SK-N-DZ (cell line): ENCODE measurements at regions not wholly inside any gene's neighbourhood (a gene's known extent, or its start where the extent isn't known, plus 50 kb on each side); places are given as distances from the start of the nearest gene placed in this dataset.
"Not testable (repeated sequence)": the region's sequence is repeated elsewhere in the genome, so short reads cannot be mapped to it uniquely, and the experiment has no call there.

ENCODE experiments used
- DNase-seq: peaks from one replicate; pipeline ENCODE4 v3.0.0-alpha.2; 2015; ENCODE audit warnings: low spot score

DNA sequence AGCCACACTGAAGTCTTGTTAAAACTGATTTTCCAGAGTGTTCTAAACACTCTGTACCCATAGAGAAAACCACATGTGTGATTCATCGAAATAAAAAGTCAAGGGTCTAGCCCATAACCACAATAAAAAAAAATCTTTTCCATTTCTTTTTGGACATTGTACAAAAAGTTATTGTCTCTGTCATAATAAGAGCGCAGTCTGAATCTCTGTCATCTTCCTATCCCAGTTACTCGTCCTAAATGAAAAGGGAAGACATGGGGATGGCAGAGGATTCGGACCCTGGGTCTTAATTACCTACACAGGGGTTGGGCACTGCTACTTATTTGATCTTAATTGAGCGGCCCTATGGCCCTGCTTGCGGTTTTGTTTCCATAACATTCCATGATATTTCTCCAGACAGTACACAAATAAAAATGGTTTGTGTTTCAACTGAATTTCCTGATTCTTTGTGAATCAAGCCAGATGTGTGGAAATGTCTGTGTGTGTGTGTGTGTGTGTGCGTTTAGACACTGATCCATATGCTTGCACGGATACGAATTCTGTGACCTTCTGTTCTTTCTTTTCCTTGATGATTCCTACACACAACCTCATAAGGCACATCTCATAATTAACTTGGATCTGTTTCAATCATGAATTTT lies 133.4 kb upstream of the SPATS2L start:
- no peak for DNase-seq

DNA sequence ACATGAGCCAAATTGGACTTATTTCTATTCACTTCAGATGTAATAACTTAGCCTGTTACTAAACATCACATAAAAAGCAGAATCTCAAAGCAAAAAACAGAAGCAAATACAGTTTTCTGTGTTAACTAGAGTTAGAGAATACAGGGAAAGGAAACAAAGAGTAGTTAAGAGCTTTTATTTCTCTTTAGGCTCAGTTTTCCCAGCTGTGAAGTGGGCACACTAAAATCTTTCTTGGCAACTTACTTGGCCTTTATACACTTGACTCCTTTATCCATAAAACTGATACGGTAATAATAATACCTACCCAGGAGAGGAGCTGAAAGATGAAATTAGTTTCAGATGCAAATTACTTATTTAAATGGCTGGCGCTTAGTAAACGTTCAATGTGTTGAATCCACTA lies 132.8 kb upstream of the SPATS2L start:
- DNase-seq, result no peak

DNA sequence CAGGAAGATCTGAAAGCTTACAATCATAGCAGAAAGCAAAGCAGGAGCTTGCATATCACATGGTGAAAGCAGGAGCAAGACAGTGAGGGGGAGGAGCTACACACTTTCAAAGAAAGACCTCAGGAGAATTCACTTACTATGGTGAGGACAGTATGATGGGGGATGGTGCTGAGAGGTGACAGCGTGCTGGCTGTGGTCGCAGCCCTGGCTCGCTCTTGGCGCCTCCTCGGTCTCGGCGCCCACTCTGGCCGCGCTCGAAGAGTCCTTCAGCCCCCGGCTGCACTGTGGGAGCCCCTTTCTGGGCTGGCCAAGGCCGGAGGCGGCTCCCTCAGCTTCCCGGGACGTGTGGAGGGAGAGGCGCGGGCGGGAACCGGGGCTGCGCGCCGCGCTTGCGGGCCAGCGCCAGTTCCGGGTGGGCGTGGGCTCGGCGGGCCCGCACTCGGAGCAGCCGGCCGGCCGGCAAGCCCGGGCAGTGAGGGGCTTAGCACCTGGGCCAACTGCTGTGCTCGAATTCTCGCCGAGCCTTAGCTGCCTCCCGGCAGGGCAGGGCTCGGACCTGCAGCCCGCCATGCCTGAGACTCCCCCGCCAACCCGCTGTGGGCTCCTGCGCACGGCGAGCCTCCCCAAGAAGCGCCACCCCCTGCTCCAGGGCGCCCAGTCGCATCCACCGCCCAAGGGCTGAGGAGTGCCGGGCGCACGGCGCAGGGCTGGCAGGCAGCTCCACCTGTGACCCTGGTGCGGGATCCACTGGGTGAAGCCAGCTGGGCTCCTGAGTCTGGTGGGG lies 131.9 kb upstream of the SPATS2L start:
- no peak for DNase-seq

DNA sequence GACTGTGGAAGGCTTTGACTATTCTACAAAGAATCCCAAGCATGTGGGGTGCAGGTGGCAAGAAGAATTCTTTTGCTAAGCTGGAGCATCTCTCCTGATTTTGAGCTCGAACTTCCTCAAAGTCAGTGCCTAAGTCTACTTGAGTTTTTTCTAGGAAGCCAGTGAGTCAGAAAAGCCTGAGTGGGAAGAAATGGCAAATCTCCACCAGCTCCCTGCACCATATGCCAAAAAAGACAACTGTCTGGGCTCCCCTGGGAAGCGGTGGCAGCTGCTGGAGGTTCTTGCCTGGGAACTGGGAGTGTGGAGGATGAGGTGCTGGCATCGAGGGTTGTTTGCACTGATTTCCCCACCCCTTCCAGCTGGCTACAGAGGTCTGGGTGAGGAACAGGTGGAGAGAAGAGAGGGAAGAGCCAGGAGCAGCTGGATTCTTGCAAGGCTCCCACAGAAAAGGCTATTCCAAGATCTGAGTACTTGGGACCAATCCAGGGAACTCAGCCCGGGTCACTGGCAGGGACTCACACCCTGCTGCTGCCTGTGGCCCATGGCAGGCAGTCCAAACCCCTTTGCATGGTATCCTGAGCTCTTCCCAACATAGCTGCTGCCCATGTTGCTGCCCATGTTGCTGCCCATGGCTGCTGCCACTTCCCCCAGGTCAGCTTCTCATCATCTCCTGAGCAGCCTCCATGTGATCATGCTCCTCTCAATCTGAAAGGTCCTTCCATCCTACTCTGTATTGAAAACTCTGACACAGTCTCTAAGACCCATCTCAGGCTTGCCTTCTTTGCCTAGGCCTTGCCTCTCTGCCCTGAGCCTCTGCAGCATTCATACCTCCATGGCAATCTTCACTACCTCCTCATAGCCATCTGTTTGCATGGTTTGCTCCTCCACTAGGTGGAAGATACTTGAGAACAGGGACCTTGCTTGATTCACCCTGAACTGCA lies 128.3 kb upstream of the SPATS2L start:
- DNase-seq, result no peak

DNA sequence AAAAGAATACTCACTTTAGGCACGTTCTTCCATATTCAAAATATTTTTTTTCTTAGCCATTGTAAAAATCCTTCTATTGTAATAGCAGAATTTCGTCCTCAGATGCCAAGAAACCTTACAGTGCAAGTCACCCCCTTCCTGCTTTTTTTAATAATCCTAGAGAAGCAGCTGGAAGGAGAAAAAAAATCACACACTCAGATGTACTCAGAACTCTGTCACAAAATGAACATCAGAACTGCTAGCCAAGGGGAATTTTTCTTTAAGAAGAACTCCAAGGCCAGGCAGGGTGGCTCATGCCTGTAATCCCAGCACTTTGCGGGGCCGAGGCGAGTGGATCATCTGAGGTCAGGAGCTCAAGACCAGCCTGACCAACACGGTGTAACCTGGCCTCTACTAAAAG lies 127.3 kb upstream of the SPATS2L start:
- DNase-seq, result no peak

DNA sequence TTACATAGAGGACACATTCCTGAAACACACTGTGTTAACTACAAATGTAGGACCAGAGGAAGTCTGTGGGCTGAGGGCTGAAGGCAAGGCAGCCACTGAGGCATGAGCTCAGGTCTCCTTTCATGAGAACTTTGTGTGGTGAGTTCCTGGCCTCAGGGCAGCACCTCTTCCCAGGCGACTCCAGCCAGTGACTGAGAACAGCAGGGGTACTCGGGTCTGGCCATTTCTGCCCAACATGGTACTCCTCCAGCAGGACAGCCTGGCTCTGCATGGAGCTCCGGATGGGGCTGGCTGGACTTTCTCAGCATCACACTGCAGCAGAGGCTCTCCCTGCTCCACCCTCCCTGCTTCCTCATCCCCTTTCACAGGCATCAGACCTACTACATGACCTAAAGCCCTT lies 125.5 kb upstream of the SPATS2L start:
- DNase-seq, result no peak

DNA sequence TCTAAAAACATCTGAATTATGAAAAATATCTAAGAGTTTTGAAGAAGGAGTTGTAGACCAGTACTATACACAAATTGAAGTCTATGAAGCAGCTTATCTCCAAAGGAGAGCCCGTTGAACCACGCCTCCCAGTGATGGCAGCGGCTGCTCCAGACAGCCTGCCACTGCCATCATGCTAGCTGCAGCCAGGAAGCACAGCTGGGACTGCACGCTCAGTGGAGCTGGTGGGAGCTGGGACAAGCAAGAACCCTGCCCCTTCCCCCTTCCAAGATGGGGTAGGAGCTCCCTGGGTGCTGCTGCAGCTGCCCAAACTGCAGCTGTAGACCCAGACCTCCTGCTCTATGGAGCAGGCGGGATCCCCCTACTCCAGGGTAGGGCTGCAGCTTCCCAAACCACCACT lies 124.7 kb upstream of the SPATS2L start:
- peak; percentile 17 for DNase-seq

DNA sequence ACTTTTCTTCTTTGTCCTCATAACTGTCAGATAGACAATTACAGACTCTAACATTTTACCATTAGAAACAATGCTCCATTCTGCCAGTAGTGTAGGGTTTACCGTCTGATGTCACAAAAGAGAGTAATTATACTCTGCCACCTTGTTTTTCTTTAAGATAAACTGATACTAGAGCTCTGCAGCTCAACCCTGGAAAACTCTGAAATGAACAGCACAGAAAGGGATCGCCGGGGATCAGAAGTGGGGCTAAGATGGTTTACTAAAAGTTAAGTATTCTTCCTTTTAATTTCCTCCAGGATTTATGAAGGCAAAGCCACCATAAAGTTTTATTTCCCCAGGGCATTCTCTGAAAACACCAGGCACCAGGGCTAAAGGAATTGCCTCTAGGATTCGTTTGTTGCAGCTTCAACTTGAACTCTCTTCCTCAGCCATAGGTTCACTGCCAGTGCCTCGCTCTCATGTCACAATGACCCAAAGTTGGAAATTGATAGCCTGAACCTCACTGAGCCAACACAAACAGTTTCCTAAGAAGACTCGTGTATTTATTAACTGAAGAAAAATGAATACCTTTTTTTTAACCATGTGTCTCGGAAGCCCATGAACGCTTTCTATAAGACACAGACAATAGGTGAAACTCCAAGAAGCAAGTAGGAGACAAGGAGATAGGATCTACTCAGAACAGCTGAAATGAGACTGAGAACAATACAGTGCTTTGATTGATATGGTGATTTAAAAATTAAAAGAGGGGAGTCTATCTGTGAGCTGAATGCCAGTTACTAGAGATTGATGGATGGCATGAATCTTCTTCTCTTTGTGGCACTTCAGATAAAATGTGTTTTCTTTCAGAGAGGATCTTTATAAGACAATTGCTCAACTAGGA lies 121.5 kb upstream of the SPATS2L start:
- no peak for DNase-seq

DNA sequence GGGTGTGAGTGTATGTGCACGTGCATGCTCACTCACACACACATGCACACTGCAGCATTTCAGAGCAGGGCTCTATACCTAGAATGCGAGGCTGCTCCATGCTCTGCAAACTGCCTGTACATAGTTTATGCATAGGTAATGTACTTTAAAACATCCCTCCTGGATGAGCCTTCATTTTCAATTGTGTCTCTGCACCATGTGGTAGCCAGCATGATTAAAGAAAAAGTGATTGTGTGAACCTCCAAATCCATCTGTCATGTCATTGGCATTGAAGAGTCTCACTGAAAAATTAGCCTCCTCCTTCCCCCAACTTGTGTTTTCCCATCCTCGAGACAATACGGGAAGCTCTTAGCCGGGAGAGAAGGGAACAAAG lies 120.9 kb upstream of the SPATS2L start:
- no peak for DNase-seq

DNA sequence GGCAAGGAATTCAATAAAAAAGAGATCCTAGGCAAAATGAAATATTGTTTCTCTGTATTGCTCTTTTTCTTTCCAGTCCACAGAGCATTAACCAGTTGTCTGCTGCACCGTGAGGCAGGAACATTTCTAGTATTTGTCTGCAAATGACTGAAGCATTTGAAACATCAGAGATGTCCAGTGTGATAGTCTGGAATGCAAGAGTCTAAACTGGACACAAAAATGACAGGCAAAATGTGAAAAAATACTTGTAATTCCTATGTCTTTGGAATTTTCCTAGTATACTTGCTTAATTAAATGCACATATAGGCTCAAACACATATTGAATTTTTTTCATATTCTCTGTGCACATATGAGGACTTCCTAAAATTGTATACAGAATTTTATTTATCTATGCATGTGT lies 120.5 kb upstream of the SPATS2L start:
- DNase-seq, result no peak

DNA sequence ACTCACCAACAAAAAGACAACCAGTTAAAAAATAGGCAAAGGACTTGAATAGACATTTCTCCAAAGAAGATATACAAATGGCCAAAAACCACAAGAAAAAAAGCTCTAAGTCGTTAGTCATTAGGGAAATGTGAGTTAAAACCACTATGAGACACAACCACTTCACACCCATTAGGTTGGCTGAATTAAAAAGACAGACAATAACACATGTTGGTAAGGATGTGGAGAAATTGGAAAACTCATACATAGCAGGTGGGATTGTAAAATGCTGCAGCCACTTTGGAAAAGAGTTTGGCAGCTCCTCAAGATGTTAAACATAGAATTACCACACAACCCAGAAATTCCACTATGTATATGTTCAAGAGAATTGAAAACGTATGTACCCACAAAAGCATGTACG lies 117.6 kb upstream of the SPATS2L start:
- no peak for DNase-seq

DNA sequence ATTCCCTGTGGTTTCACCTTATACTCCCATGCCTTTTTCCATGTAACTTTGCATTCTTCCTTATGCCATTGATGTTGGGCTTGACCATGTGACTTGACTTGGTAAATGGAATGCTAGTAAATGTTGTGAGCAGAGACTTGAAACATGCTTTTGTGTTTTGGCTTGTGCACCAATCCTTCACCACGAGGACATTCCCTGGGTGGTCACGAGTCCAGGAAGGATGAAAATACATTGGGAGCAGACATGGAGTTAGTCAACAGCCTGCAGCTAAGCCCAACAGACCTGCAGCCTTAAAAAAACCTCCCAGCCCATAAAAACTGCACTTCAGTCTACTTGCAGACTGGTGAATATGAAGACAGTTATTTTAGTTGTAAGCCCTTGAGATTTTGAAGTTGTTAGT lies 116.5 kb upstream of the SPATS2L start:
- DNase-seq, result no peak

DNA sequence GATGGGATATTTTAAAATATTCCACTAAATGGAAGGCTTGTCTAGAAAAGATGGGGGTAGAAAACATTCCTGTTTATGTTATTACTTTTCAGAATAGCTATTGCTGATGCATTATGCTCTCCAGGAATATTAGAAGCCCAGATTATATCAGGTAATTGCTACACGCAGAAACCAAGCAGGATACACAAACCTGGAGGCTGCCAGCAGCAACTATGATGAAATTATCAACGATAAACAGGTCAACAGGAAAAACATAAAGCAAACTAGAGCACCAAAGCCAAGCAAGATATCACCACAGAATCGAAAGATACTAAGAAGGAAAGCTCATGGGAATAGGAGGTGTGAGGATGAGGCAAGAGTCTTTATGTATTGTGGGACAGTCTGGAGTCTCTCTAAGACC lies 113.2 kb upstream of the SPATS2L start:
- DNase-seq, result peak; percentile 73

DNA sequence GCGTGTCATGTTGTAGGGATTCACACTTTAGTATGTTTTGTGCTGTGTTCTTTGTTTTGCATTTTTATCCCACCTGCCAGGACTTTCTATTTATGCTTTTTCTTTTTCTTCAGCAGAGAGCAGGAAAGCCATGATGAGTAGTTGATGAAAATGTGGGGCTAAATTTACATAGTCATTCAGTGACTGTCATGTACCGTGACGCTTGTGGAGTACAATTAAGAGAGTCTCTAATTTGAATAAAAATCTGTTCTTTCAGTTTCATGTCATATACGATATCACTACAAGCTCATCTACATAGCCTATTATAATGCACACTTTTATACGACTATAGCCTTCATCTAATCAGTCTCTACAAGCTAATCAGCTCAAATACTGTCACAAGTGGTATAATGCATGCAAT lies 112.7 kb upstream of the SPATS2L start:
- no peak for DNase-seq

DNA sequence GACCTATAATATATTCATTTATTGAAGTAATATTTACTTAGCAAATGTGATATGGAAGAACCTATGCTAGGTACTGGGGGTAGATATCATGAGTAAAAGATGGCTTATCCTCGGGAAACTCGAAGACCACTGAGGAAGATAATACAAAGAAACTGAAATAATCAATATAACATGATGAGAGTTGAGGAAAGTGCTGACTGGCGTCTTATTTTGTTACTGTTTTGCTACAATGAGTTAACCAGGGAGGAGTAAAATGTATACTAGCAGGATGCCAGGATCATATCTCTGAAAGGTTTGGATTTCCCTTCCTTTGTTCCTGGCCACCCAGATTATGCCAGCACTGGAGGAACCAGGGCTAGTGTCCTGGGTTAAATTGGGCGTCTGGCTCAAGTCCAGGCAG lies 111.7 kb upstream of the SPATS2L start:
- no peak for DNase-seq

DNA sequence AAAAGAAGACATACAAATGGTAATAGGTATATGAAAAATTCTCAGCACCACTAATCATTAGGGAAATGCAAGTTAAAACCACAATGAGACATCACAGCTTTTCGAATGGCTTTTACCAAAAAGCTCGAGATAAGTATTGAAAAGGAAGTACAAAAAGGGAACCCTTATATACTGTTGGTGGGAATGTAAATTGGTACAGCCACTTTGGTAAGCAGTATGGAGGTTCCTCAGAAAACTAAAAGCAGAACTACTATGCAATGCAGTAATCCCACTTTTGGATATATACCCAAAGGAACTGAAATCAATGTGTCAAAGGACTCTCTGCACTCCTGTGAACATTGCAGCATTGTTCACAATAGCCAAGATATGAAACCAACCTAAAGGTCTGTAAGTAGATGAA lies 107.5 kb upstream of the SPATS2L start:
- DNase-seq, result no peak

DNA sequence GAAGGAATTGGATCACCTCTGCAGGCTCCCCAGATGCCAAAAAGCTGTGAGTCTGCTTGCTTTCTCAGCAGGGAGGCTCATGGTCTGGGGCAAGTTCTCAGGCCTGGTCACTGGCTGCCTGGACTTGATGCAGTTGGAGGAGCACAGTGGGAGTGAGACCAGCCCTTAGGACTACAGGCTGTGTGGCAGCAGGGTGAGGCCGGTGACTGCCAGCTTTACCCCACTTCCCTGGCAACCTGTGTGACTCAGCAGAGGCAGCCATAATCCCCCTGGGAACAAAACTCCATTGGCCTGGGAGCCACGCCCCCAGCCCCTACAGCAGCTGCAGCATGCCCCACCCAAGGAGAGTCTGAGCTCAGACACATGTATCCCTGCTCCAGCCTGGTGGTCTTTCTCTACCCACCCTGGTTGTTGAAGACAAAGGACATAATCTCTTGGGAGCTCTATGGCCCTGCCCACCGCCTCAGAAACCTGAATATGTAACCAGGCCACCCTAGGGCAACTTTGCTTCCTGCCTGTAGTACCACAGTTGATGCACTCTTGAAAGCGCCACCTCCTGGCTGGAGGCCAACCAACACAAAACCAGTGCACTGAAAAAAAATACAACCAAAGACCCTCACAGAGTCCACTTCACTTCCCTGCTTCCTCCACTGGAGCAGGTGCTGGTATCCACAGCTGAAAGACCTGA lies 106.8 kb upstream of the SPATS2L start:
- DNase-seq, result no peak

DNA sequence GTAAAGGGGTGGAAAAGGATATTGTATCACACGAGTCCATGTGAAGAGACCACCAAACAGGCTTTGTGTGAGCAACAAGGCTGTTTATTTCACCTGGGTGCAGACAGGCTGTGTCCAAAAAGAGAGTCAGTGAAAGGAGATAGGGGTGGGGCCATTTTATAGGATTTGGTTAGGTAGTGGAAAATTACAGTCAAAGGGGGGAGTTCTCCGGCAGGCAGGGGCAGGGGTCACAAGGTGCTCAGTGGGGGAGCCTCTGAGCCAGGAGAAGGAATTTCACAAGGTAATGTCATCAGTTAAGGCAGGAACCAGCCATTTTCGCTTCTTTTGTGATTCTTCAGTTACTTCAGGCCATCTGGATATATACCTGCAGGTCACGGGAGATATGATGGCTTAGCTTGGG lies 104.7 kb upstream of the SPATS2L start:
- DNase-seq, result not testable (repeated sequence)

DNA sequence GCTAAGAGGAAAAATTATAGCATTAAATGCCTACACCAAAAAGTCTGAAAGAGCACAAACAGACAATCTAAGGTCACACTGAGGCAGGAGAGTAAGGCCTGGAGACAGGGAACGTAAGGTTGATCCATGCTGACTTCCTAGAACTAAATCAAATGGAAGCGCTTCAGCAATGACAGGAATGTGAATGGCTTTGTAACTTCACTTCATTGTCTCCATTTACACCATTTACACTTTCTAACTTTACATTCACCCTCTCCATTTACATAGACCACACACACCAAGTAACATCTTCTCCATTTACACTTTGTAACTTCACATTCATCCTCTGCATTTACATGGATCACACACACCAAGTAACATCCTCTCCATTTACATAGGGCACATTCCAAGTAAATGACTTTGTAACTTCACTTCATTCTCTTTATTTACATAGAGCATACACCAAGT lies 103.1 kb upstream of the SPATS2L start:
- no peak for DNase-seq

DNA sequence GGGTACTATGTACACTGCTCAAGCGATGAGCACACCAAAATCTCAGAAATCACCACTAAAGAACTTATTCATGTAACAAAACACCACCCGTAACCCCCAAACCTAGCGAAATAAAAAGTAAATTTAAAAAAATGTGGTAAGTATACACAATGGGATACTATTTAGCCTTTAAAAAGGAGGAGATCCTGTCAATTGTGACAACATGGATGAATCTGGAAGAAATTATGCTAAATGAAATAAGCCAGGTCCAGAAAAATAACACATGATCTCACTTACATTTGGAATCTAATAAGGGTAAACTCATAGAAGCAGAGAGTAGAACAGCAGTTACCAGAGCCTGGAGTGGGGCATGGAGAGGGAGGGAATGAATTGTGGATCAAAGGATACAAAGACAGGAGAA lies 98.5 kb upstream of the SPATS2L start:
- peak; percentile 51 for DNase-seq

DNA sequence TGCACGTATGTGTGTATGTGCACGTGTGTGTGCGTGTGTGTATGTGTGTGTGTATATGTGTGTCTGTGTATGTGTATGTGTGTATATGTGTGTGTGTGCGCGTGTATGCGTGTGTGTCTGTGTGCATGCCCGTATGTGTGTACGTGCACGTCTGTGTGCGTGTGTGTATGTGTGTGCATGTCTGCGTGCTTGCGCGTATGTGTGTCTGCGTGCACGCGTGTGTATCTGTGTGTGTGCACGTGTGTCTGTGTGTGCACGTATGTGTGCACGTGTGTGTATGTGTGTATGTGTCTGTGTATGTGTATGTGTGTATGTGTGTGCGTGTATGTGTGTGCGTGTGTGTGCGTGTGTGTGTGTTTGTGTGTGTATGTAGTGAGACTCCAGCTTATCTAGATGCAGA lies 97.5 kb upstream of the SPATS2L start:
- DNase-seq, result no peak
